GM18508 (cell line): ENCODE measurements at regions not wholly inside any gene's neighbourhood (a gene's known extent, or its start where the extent isn't known, plus 50 kb on each side); places are given as distances from the start of the nearest gene placed in this dataset.

Experiments
- ATAC-seq: cut with Tn5 transposase; IDR thresholded peaks from one replicate; pipeline ENCODE4 v1.9.1; 2021; ENCODE audit warnings: moderate number of reproducible peaks; ENCODE audit not compliant: insufficient read depth, unreplicated experiment

- no peak for ATAC-seq
Observed at GRCh38 chr21:23488245-23488644, 2119.0 kb downstream of the MRPL39 start.

- ATAC-seq: no peak
Observed at GRCh38 chr21:23480591-23481270, 2126.6 kb downstream of the MRPL39 start.

GRCh38 chr21:23478381-23478780, 2128.9 kb downstream of the MRPL39 start:
- ATAC-seq: no peak

GRCh38 chr21:23475281-23476219, 2131.7 kb downstream of the MRPL39 start:
- ATAC-seq: no peak

GRCh38 chr21:23471877-23472276, 2135.4 kb downstream of the MRPL39 start:
- peak; percentile 91 for ATAC-seq

- no peak for ATAC-seq
Observed at GRCh38 chr21:23463365-23463764, 2143.9 kb downstream of the MRPL39 start.

- ATAC-seq: peak; percentile 94
Observed at GRCh38 chr21:23455676-23456075, 2151.6 kb downstream of the MRPL39 start.

GRCh38 chr21:23452384-23453083, 2154.7 kb downstream of the MRPL39 start:
- peak; percentile 40 for ATAC-seq

- ATAC-seq: no peak
Observed at GRCh38 chr21:23445307-23445706, 2162.0 kb downstream of the MRPL39 start.

- ATAC-seq: no peak
Observed at GRCh38 chr21:23438081-23438480, 2169.2 kb downstream of the MRPL39 start.

GRCh38 chr21:23402929-23403520, 2204.3 kb downstream of the MRPL39 start:
- ATAC-seq: no peak

- no peak for ATAC-seq
Observed at GRCh38 chr21:23401278-23401677, 2206.0 kb downstream of the MRPL39 start.

GRCh38 chr21:23398726-23399125, 2208.6 kb downstream of the MRPL39 start:
- ATAC-seq: no peak

- no peak for ATAC-seq
Observed at GRCh38 chr21:23394458-23394857, 2212.8 kb downstream of the MRPL39 start.

GRCh38 chr21:23384679-23385078, 2222.6 kb downstream of the MRPL39 start:
- no peak for ATAC-seq

- ATAC-seq: no peak
Observed at GRCh38 chr21:23374155-23374554, 2233.1 kb downstream of the MRPL39 start.

- ATAC-seq: no peak
Observed at GRCh38 chr21:23356905-23357304, 2250.4 kb downstream of the MRPL39 start.

- ATAC-seq: no peak
Observed at GRCh38 chr21:23316190-23316589, 2291.1 kb downstream of the MRPL39 start.

GRCh38 chr21:23308741-23309140, 2298.5 kb downstream of the MRPL39 start:
- ATAC-seq: no peak

GRCh38 chr21:23307065-23307464, 2300.2 kb downstream of the MRPL39 start:
- ATAC-seq: no peak
